Mesothelial cell of epicardium (in vitro differentiated cells): ENCODE measurements at regions not wholly inside any gene's neighbourhood (a gene's known extent, or its start where the extent isn't known, plus 50 kb on each side); places are given as distances from the start of the nearest gene placed in this dataset.

Experiments
- DNase-seq, 2 experiments: peaks; one replicate each; pipeline ENCODE4 v3.0.0; 2021; ENCODE audit warnings: low spot score in 2 of 2; ENCODE audit not compliant: unreplicated experiment in 2 of 2
- H3K27ac Mint-ChIP-seq: 2 replicates; pipeline ENCODE4 v1.8.0; 2021; ENCODE audit warnings: mixed read lengths
- H3K27me3 Mint-ChIP-seq: 2 replicates; pipeline ENCODE4 v1.8.0; 2021; ENCODE audit warnings: low read depth, mixed read lengths
- H3K36me3 Mint-ChIP-seq: 2 replicates; pipeline ENCODE4 v1.8.0; 2021; ENCODE audit warnings: mixed read lengths
- H3K4me1 Mint-ChIP-seq: 2 replicates; pipeline ENCODE4 v1.8.0; 2021; ENCODE audit warnings: mixed read lengths
- H3K4me3 Mint-ChIP-seq: 2 replicates; pipeline ENCODE4 v1.8.0; 2021; ENCODE audit warnings: mild to moderate bottlenecking, moderate library complexity, mixed read lengths
- H3K9me3 Mint-ChIP-seq: 2 replicates; pipeline ENCODE4 v1.8.0; 2021; ENCODE audit warnings: mixed read lengths
- TF ChIP-seq, protein P1 (sequence below): fragments of 200-600 bp; sonication (generic); IDR thresholded peaks from one replicate; pipeline ENCODE4 v1.5.0; 2021; ENCODE audit warnings: antibody characterized with exemption; ENCODE audit not compliant: unreplicated experiment

DNA sequence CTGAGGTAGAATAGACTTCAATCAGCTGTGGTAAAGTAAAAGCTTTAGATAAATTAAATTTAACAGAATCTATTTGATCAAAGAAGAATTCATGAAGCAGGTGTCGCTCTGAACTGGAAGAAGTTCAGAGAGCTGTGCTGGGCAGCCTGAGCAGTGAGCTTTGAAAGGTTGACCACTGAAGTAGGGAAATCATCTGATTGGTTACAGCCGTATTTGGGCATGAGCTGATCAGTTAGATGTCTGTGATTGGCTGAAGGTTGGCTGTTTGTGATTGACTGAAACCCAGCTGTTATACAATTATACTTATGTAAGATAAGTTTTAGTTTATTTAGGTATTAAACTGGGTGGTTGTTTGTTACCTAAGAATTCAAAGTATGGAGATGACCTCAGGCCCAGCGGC, 1174.6 kb downstream of the CDH9 start:
- no peak for DNase-seq
- no peak overlapping the region for H3K27ac Mint-ChIP-seq
- no peaks in the 10 kb centered on the region for H3K36me3 Mint-ChIP-seq
- H3K27me3 Mint-ChIP-seq: no peaks in the 10 kb centered on the region
- H3K9me3 Mint-ChIP-seq: peaks cover 25% of the 10 kb centered on the region
- no peaks in the 10 kb centered on the region for H3K4me1 Mint-ChIP-seq
- no peak overlapping the region for H3K4me3 Mint-ChIP-seq
- TF ChIP-seq, protein P1, sequence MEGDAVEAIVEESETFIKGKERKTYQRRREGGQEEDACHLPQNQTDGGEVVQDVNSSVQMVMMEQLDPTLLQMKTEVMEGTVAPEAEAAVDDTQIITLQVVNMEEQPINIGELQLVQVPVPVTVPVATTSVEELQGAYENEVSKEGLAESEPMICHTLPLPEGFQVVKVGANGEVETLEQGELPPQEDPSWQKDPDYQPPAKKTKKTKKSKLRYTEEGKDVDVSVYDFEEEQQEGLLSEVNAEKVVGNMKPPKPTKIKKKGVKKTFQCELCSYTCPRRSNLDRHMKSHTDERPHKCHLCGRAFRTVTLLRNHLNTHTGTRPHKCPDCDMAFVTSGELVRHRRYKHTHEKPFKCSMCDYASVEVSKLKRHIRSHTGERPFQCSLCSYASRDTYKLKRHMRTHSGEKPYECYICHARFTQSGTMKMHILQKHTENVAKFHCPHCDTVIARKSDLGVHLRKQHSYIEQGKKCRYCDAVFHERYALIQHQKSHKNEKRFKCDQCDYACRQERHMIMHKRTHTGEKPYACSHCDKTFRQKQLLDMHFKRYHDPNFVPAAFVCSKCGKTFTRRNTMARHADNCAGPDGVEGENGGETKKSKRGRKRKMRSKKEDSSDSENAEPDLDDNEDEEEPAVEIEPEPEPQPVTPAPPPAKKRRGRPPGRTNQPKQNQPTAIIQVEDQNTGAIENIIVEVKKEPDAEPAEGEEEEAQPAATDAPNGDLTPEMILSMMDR: no peak

DNA sequence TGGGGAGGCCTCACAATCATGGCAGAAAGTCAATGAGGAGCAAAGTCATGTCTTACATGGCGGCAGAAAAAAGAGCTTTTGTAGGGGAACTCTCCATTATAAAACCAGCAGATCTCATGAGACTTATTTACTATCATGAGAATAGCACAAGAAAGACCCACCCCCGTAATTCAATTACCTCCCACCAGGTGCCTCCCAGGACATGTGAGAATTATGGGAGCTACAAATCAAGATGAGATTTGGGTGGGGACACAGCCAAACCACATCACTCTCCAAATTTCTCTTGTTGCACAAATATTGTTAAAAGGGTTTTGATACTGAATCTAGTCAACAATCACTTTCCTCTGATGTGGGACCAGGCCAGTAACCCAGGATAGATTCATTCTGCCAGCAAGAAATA, 1176.1 kb downstream of the CDH9 start:
- no peak overlapping the region for H3K27ac Mint-ChIP-seq

DNA sequence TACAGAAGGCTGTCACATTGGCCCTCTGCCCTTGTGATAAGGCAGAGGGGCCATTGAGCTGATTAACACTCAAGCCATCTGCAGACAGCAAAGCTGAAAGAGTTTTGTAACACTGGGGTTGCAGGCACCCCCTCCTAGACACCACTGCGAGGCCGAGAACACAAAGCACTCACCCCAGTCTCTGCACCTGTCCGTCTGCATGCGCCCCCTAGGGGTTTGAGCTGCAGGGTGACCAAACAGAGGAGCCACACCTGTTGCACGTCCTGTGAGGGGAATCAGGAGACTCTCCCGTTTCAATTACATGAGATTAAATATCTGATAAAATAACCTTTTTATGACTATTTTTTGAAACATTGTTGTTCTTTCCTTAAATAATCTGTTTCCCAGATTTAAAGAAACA, 1180.4 kb downstream of the CDH9 start:
- H3K9me3 Mint-ChIP-seq: peaks cover 16% of the 10 kb centered on the region
- TF ChIP-seq, protein P1: peak; percentile 14
- H3K27me3 Mint-ChIP-seq: no peaks in the 10 kb centered on the region
- H3K4me1 Mint-ChIP-seq: no peaks in the 10 kb centered on the region
- no peak for DNase-seq
- H3K36me3 Mint-ChIP-seq: no peaks in the 10 kb centered on the region
- H3K4me3 Mint-ChIP-seq: no peak overlapping the region
- no peak overlapping the region for H3K27ac Mint-ChIP-seq

More for the DNA sequence above, 1176.1 kb downstream of the CDH9 start:
- H3K4me3 Mint-ChIP-seq: no peak overlapping the region
- DNase-seq: no peak
- H3K27me3 Mint-ChIP-seq: no peaks in the 10 kb centered on the region
- no peaks in the 10 kb centered on the region for H3K36me3 Mint-ChIP-seq
- TF ChIP-seq, protein P1: no peak
- H3K4me1 Mint-ChIP-seq: no peaks in the 10 kb centered on the region
- H3K9me3 Mint-ChIP-seq: peaks cover 23% of the 10 kb centered on the region

DNA sequence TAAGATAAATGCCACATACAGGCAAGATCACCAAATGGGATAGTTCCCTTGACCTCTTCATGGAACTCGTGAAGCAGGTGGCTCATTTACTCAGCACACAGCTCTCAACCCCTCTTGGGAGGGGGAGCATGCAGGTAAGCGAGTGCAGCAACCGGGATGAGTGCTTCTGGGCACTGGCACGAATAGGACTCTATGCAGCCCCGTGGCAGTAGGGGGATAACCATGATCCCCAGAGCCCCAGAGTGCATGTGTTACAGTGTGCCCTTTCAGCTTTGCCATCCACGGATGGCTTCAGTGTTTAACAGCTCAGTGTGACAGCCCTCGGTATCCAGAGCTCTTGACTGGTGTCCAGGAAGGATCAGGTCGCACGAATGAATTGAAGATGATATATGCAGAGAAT, 1187.1 kb downstream of the CDH9 start:
- peaks cover 8% of the 10 kb centered on the region for H3K4me1 Mint-ChIP-seq
- no peak overlapping the region for H3K27ac Mint-ChIP-seq
- no peak overlapping the region for H3K4me3 Mint-ChIP-seq
- no peak for DNase-seq
- TF ChIP-seq, protein P1: no peak
- H3K36me3 Mint-ChIP-seq: no peaks in the 10 kb centered on the region
- peaks cover 3% of the 10 kb centered on the region for H3K9me3 Mint-ChIP-seq
- H3K27me3 Mint-ChIP-seq: no peaks in the 10 kb centered on the region

DNA sequence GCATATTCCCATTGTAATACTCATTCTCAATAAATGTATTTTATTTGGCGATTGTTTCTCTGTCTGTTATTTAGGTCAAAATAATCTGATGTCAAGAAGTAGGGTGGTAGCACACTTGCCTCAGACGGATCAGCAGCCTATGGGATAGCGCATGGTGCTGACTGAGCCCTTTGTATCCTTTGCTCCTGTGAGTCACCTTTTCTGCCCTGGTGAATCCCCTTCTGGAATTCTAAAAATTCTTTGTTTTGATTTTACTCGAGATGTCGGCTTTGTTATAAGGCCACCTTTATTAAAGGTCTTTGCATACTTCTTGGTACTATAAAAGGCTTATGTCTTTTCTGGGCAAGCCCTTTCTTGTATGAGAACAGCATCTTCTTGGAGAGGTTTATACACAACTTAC, 1187.8 kb downstream of the CDH9 start:
- Mint-ChIP-seq H3K36me3 (no peaks in the 10 kb centered on the region), H3K4me1 (peaks cover 8% of the 10 kb centered on the region), H3K4me3 (no peak overlapping the region), H3K27ac (no peak overlapping the region), H3K27me3 (no peaks in the 10 kb centered on the region), H3K9me3 (peaks cover 11% of the 10 kb centered on the region)
- TF ChIP-seq, protein P1: no peak
- DNase-seq: no peak

DNA sequence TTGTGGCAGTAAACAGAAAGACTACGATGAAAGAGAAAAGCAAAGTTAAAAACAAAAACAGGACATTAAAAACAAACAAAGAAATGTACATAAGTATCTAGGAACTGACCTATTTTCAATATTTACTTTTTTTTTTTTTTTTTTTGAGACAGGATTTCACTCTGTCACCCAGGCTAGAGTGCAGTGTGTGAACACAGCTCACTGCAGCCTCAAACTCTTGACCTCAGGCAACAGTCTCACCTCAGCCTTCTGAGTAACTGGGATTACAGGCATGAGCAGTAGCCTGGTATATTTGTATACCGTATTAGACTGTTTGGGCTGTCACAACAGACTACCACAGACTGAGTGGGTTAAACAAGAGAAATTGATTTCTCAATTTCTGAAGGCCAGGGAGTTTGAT, 1189.1 kb downstream of the CDH9 start:
- H3K9me3 Mint-ChIP-seq: peaks cover 12% of the 10 kb centered on the region
- H3K4me1 Mint-ChIP-seq: peaks cover 8% of the 10 kb centered on the region
- H3K27me3 Mint-ChIP-seq: no peaks in the 10 kb centered on the region
- DNase-seq: no peak
- no peaks in the 10 kb centered on the region for H3K36me3 Mint-ChIP-seq
- no peak overlapping the region for H3K27ac Mint-ChIP-seq
- H3K4me3 Mint-ChIP-seq: no peak overlapping the region
- TF ChIP-seq, protein P1: no peak
